GM18511 (cell line): ENCODE measurements at regions not wholly inside any gene's neighbourhood (a gene's known extent, or its start where the extent isn't known, plus 50 kb on each side); places are given as distances from the start of the nearest gene placed in this dataset.

ENCODE experiments used
- ATAC-seq: cut with Tn5 transposase; IDR thresholded peaks from one replicate; pipeline ENCODE4 v1.9.1; 2021; ENCODE audit warnings: mild to moderate bottlenecking, moderate library complexity; ENCODE audit not compliant: unreplicated experiment

GRCh38 chr12:127435439-127435838, 831.5 kb upstream of the TMEM132C start:
- ATAC-seq: no peak

GRCh38 chr12:127438512-127439244, 828.3 kb upstream of the TMEM132C start:
- ATAC-seq: no peak

- no peak for ATAC-seq
Observed at GRCh38 chr12:127445581-127446139, 821.3 kb upstream of the TMEM132C start.

- ATAC-seq: no peak
Observed at GRCh38 chr12:127448906-127449305, 818.1 kb upstream of the TMEM132C start.

- ATAC-seq: no peak
Observed at GRCh38 chr12:127450826-127451225, 816.1 kb upstream of the TMEM132C start.

GRCh38 chr12:127455347-127456265, 811.4 kb upstream of the TMEM132C start:
- no peak for ATAC-seq

- no peak for ATAC-seq
Observed at GRCh38 chr12:127457726-127458125, 809.2 kb upstream of the TMEM132C start.

GRCh38 chr12:127459166-127459565, 807.8 kb upstream of the TMEM132C start:
- no peak for ATAC-seq

GRCh38 chr12:127459687-127460086, 807.3 kb upstream of the TMEM132C start:
- no peak for ATAC-seq

GRCh38 chr12:127463237-127463636, 803.7 kb upstream of the TMEM132C start:
- ATAC-seq: no peak

GRCh38 chr12:127469331-127469730, 797.6 kb upstream of the TMEM132C start:
- no peak for ATAC-seq

- no peak for ATAC-seq
Observed at GRCh38 chr12:127473766-127474165, 793.2 kb upstream of the TMEM132C start.

- ATAC-seq: no peak
Observed at GRCh38 chr12:127479256-127479655, 787.7 kb upstream of the TMEM132C start.

- ATAC-seq: no peak
Observed at GRCh38 chr12:127480775-127481314, 786.1 kb upstream of the TMEM132C start.

GRCh38 chr12:127482950-127483349, 784.0 kb upstream of the TMEM132C start:
- ATAC-seq: no peak

- no peak for ATAC-seq
Observed at GRCh38 chr12:127485528-127485927, 781.4 kb upstream of the TMEM132C start.

GRCh38 chr12:127487031-127487430, 779.9 kb upstream of the TMEM132C start:
- ATAC-seq: no peak

- ATAC-seq: no peak
Observed at GRCh38 chr12:127489061-127489460, 777.9 kb upstream of the TMEM132C start.

- ATAC-seq: no peak
Observed at GRCh38 chr12:127494961-127495915, 771.7 kb upstream of the TMEM132C start.

- ATAC-seq: no peak
Observed at GRCh38 chr12:127496255-127496654, 770.7 kb upstream of the TMEM132C start.
